Stimulated activated CD4-positive, alpha-beta T cell treated with anti-CD3 and anti-CD28 coated beads, Interleukin-4, amount 100 ng/mL, for 24 hours (primary cell): ENCODE measurements at regions not wholly inside any gene's neighbourhood (a gene's known extent, or its start where the extent isn't known, plus 50 kb on each side); places are given as distances from the start of the nearest gene placed in this dataset.

ENCODE experiments used
- DNase-seq: peaks from one replicate; pipeline ENCODE4 v3.0.0-alpha.2; 2020

DNA sequence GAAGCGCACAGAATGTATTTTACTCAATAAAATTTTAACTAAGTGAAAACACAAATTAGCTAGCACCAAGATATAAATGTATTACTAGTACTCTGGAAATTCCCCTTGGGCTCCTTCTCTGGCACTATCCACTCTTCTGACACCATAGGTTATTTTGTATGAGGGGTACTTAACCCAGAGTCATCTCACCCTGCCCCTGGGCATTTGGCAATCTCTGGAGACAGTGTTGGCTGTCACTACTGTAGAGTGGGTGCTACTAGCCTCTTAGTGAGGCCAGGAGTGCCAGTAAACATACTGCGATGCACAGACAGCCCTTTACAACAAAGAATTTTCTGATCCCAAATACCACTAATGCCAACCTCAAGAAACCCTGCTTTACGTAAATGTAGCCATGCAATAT is 246.3 kb upstream of the KBTBD8 start:
- DNase-seq, result no peak

GRCh38 chr3:66753670-66754069 is 244.4 kb upstream of the KBTBD8 start:
- DNase-seq, result no peak

DNA sequence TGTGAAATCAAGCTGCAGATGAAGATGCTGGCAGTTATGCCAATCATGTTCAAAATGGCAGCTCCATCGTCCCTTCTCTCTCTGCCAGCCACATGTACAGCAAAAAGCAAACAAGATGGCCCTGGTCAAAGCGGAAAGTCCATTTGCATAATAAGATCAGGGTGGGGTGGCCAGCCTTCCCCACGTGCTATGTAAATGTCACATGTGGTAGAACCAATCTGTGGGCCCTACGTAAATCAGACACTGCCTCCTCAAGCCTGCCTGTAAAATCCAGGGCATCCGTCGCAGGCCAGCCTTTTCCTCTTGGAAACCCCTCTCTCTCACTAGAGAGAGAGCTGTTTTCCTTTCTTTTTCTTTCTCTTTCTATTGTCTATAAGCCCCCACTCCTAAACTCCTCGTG is 243.5 kb upstream of the KBTBD8 start:
- no peak for DNase-seq

DNA sequence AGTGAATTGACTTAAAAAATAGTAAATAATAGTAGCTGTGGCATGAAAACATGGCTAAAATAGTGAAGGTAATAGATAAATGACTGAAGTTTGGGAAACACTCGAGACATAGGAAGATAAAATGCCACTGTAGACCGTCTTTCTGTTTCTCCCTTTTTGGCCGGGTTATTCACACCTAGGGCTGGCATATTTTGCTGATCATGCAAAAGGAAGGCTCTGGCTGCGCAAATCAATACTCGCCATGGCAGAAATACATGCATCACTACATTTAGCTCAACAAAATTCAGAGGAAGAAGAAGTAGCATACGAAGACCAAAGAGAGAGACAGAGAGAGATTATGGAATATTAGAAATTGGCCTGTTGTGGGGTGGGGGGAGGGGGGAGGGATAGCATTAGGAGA is 242.2 kb upstream of the KBTBD8 start:
- DNase-seq, result no peak

DNA sequence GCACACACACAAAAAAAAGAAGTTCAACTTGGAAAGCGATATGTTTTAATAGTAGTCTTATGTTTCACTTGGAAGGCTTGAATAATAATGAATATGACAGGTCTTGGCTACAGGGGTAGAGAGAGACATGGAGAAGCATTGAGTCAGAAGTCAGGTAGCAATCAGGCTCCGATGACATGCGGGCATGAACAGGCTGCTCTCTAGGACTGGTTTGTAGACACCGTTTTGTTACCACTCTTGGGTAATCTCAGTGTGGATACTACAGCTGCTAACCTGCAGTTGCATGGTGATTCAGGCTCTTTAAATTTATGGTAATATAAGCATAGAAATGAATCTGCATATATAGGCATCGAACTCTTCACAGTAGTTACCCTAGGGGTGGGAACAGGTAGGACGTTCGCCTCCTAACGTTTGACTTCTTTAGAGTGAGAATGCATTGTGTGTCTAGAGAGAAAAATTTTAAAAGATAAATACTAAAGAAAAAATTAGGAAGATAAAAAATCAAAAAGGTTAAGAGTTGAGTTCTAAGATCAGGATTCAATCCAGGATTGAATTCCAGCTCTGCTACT is 241.6 kb upstream of the KBTBD8 start:
- no peak for DNase-seq

DNA sequence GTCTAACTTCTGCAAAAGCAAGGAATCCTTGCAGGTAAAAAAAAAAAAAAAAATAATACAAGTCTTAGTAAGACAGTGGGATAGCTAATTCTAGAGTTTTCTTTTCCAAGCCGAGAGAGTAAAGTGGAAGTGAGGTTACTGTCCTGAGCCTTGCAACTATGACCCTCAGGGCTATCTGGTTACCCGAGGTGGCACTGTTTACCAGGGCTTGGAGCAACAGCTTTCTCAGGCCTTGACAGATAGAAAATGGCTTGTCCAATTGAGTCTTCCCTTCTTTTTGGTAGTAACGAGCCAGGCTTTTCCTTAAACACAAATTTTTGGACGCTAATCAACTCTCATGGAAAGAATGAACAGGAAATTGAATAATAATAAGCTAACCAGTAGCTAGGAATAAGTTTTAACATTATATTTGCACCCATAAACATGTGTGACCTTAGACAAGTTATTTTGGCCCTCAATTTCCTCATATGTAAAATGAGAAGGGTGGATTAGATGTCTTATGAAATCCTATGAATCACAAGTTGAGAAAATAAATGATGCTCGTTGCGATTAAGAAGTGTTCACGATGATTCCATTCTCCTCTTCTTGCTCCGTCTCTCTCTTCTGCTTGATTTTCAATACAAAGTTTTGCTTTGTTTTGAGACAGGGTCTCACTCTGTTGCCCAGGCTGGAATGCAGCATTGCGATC is 236.9 kb upstream of the KBTBD8 start:
- no peak for DNase-seq

GRCh38 chr3:66762916-66763693 is 235.0 kb upstream of the KBTBD8 start:
- DNase-seq, result no peak

- DNase-seq, result no peak
Measured at GRCh38 chr3:66778107-66778506, 220.0 kb upstream of the KBTBD8 start.

GRCh38 chr3:66778777-66779176 is 219.3 kb upstream of the KBTBD8 start:
- DNase-seq, result no peak

- DNase-seq, result no peak
Measured at GRCh38 chr3:66785191-66785909, 212.8 kb upstream of the KBTBD8 start.

DNA sequence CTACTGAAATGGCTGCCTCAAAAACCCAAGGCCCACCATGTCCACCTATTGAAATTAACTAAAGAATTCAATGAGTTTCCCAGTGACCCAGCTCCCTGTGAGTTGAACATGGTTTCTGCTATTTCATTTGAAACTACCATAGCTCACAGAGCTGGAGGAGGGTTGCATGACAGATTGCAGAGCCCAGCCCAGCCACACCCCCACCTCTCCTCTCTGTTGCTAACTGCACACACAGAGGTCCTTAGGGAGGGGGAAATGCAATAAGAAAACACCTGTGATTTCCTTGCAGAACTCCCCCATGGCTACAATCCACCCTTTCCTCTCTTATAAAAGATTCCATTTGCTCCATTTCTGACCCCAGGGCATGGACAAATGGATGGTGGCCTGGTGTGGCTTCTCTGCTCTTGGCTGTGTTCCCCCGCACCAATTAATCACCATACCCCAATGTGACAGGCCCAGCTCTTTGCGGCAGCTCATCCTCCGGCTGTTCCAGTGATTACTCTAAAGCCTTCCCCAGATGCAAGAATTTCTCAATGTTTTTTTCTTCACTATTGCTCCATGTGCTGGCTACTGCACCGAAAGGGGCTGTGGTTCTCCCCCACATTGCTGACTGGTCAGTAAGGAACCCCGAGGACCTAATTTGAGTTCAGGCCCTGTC is 208.4 kb upstream of the KBTBD8 start:
- no peak for DNase-seq

DNA sequence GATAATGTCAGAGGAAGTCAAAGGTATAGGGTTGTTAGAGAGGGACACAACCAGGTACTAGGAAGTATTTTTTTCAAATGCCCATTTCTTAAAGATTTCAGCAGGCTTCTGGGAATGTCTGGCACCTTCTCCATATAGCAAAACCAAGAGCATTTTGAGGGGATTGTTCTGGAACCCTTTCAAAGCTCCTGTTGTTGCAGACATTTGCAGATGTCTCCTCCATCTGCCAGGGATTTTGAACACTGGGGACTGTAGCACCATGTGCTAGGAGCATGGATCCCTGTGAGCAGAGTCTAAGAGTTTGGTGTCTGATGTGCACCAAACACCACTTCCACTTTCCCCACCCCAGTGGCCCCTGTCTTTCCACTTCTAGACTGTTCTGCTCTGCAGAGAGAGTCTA is 206.0 kb upstream of the KBTBD8 start:
- no peak for DNase-seq

- DNase-seq, result no peak
Measured at GRCh38 chr3:66795365-66795764, 202.7 kb upstream of the KBTBD8 start.

GRCh38 chr3:66796343-66796742 is 201.8 kb upstream of the KBTBD8 start:
- DNase-seq, result no peak

DNA sequence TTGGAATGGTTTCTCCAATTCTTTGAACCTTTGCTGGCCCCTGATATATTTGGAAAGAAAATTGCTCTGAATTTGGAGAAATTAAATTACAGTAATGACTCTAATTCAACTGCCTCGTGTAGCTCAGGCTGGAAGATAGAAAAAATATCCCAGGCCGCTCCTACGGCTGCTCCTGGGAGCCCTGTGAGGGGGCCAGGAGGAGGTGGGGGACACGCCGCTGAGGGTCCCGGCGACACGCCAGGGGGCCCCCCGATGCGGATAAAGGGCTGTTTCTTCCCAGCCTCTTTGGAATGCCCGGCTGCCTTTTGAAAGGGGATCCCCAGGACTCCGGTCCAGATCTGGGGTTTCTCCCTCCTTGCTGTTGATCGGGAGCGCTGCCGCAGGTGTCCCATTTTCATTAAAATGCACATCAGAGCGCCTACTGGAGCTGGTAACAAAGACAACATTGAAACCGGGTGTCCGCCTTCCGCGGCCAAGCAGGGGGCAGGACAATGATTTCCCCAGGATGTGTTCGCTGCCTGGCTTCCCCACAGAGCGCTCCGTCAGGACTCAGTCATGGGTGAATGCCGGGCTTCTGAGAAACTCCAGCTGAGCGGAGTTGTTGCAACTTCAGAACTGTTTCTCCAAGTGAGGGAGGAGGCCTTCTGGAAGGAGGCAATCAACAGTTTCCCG is 200.1 kb upstream of the KBTBD8 start:
- no peak for DNase-seq

- DNase-seq, result no peak
Measured at GRCh38 chr3:66800941-66801545, 197.1 kb upstream of the KBTBD8 start.

- no peak for DNase-seq
Measured at GRCh38 chr3:66803206-66803605, 194.9 kb upstream of the KBTBD8 start.

DNA sequence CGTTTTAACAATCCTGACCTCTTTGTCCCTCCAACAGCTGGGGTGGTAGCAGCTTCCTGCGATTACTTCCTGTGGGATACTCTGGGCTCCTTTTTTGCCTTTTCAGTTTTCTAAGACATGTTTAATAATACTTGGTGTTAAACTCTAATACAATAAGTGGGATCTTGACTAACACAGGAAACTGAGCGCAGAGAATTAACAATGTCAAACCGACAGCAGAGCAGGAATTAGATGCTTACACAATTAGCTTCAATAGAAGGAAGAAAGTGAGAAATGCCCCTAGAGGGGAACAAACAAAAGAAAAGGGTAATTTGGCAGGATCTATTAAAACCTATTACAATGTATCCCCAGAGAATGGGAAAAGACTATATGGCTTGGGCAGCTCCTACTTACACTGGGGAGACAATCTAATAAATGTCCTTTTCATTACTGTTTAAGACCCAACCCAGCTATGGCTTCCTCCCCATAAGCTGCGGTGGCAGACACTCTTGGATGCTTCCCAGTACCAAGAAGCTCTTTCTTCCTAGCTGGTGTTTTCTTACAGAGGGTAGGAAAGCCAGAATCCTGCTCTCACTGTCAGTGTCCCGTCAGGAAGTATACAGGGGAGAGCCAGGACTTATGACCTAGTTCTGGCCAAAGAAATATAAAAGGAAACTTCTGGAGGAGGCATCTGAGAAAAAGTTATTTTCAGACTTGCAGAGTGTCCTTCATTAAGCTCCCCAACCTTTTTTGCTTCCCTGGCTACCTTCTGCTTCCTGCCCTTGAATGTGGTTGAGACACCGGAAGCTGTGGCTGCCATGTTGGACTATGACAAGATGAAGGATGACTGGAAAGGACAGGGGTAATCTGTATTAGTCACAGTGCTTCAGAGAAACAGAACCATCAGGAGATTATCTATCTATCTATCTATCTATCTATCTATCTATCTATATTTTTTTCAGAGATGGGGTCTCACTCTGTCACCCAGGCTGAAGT is 194.1 kb upstream of the KBTBD8 start:
- DNase-seq, result no peak

- no peak for DNase-seq
Measured at GRCh38 chr3:66808891-66809594, 189.1 kb upstream of the KBTBD8 start.

DNA sequence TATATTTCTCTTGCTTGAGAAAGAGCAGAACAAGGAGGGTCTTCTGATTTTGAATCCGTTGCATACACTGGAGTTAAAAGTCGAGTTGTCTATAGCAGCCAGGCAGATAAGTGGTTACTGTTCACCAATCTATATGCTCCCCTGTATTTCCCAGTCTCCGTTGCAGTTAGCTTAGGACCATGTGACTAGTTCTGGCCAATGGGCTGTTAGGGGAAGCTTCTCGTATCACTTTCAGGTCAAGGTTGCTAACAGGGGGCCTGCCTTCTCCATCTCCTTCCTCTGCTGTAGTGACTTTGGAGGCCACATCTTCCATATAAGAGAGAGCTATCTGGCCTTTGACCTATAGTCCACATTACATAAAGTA is 188.5 kb upstream of the KBTBD8 start:
- no peak for DNase-seq
